GM12878 (cell line): ENCODE measurements at regions not wholly inside any gene's neighbourhood (a gene's known extent, or its start where the extent isn't known, plus 50 kb on each side); places are given as distances from the start of the nearest gene placed in this dataset.

Source experiments
- ATAC-seq: fragments of 200-7000 bp; cut with Tn5 transposase; 3 replicates; pipeline ENCODE4 v1.9.1; 2020; ENCODE audit warnings: mild to moderate bottlenecking, moderate library complexity
- BruUV-seq: library from RNA; stranded (reverse); fragments of 400-500 nt; replicated peaks from 2 replicates; lab custom pipeline; 2021; lab: Mats Ljungman, UMichigan
- CTCF ChIA-PET: fragments of 300-600 bp; sonication (Branson Sonifier 250); formaldehyde crosslinking; extraction: SDS; loops from one replicate; lab custom pipeline; 2021; ENCODE audit warnings: inconsistent platforms; lab: Yijun Ruan, JAX
- POLR2A ChIA-PET: fragments of 350-600 bp; formaldehyde crosslinking; extraction: SDS; loops from one replicate; lab custom pipeline; 2021; ENCODE audit warnings: inconsistent platforms; lab: Charles Lee
- RAD21 ChIA-PET: fragments of 300-600 bp; sonication (Branson Sonifier 250); formaldehyde crosslinking; loops from one replicate; lab custom pipeline; 2023; ENCODE audit warnings: antibody characterized with exemption; ENCODE audit not compliant: unreplicated experiment; lab: Charles Lee
- SMC1A ChIA-PET: fragments of 300-600 bp; sonication (Branson Sonifier 250); formaldehyde crosslinking; loops from one replicate; lab custom pipeline; 2023; ENCODE audit not compliant: unreplicated experiment, uncharacterized antibody; lab: Charles Lee
- DNase-seq: peaks from one replicate; pipeline ENCODE4 v3.0.0-alpha.2; 2011; ENCODE audit warnings: low read depth, low spot score
- FAIRE-seq: peaks from 3 replicates; lab custom pipeline; 2011; peaks lifted over from hg19 to GRCh38; lab: Jason Lieb, UNC
- H2AFZ ChIP-seq: 2 replicates; pipeline ENCODE4 v1.6.0; 2011; ENCODE audit warnings: low read depth, low read length, control low read depth; ENCODE audit not compliant: control insufficient read depth
- H3K27ac ChIP-seq: 2 replicates; pipeline ENCODE4 v1.5.1; 2011; ENCODE audit warnings: control low read depth; ENCODE audit not compliant: control insufficient read depth, insufficient read depth
- H3K27me3 ChIP-seq, 2 experiments: replicated peaks in 1 of 2; 2 replicates each; pipeline versions ENCODE4 v1.6.0 to v1.6.1; 2011; ENCODE audit warnings: low read length in 1 of 2; ENCODE audit not compliant: control insufficient read depth in 2 of 2, insufficient read depth in 2 of 2
- H3K36me3 ChIP-seq, 2 experiments: 2 replicates each; pipeline ENCODE4 v1.5.1; 2011; ENCODE audit warnings: low read length in 1 of 2; ENCODE audit not compliant: control insufficient read depth in 2 of 2, insufficient read depth in 2 of 2
- H3K4me1 ChIP-seq: 2 replicates; pipeline ENCODE4 v1.6.1; 2011; ENCODE audit warnings: mild to moderate bottlenecking, low read length, moderate library complexity, mixed read lengths; ENCODE audit not compliant: control insufficient read depth, insufficient read depth
- H3K4me2 ChIP-seq: 2 replicates; pipeline ENCODE4 v1.6.0; 2011; ENCODE audit warnings: control low read depth; ENCODE audit not compliant: control insufficient read depth, insufficient read depth
- H3K4me3 ChIP-seq: fragments of 200-600 bp; sonication (generic); 2 replicates; pipeline ENCODE4 v1.5.1; 2016
- H3K79me2 ChIP-seq: 2 replicates; pipeline ENCODE4 v1.6.0; 2011; ENCODE audit warnings: low read length; ENCODE audit not compliant: control insufficient read depth, insufficient read depth
- H3K9ac ChIP-seq: 2 replicates; pipeline ENCODE4 v1.8.0; 2011; ENCODE audit warnings: low read length, control low read depth, mixed read lengths; ENCODE audit not compliant: control insufficient read depth, insufficient read depth
- H3K9me3 ChIP-seq: replicated peaks from 3 replicates; pipeline ENCODE4 v1.5.1; 2011; ENCODE audit warnings: mild to moderate bottlenecking, low read length; ENCODE audit not compliant: control insufficient read depth, insufficient read depth
- H4K20me1 ChIP-seq: 2 replicates; pipeline ENCODE4 v1.6.0; 2011; ENCODE audit not compliant: control insufficient read depth, insufficient read depth
- BHLHE40 ChIP-seq, 2 experiments: fragments of 450-650 bp in 1 of 2; IDR thresholded peaks; 2 replicates each; pipeline ENCODE4 v1.6.1; 2011 to 2017; ENCODE audit warnings: low read depth in 2 of 2, borderline replicate concordance in 1 of 2, improper control_type of control experiment in 1 of 2, low read length in 1 of 2, mild to moderate bottlenecking in 1 of 2
- CEBPZ ChIP-seq: fragments of 150-350 bp; IDR thresholded peaks from 2 replicates; pipeline ENCODE4 v1.6.1; 2016; ENCODE audit warnings: low read depth, low read length
- CHD4 ChIP-seq: fragments of 200-600 bp; sonication (generic); IDR thresholded peaks from 2 replicates; pipeline ENCODE4 v1.6.1; 2016; ENCODE audit warnings: mild to moderate bottlenecking
- EP300 ChIP-seq, 2 experiments: fragments of 150-350 bp in 1 of 2; IDR thresholded peaks; 2 replicates each; pipeline ENCODE4 v1.6.1; 2011 to 2012; ENCODE audit warnings: low read depth in 2 of 2, low read length in 2 of 2, borderline replicate concordance in 1 of 2, improper control_type of control experiment in 1 of 2, inconsistent platforms in 1 of 2; ENCODE audit not compliant: control insufficient read depth in 1 of 2
- IKZF1 ChIP-seq: fragments of 450-650 bp; conservative IDR thresholded peaks from 2 replicates; pipeline ENCODE4 v1.6.1; 2017; ENCODE audit warnings: antibody characterized with exemption, mild to moderate bottlenecking
- JUNB ChIP-seq: IDR thresholded peaks from 2 replicates; pipeline ENCODE4 v1.6.1; 2016; ENCODE audit warnings: antibody characterized with exemption, mild to moderate bottlenecking
- MYC ChIP-seq: IDR thresholded peaks from 2 replicates; pipeline ENCODE4 v1.6.1; 2011; ENCODE audit warnings: mild to moderate bottlenecking, low read length, moderate library complexity, inconsistent platforms; ENCODE audit not compliant: insufficient read depth, insufficient replicate concordance, insufficient read length, severe bottlenecking
- NR2F1 ChIP-seq: fragments of 450-650 bp; conservative IDR thresholded peaks from 2 replicates; pipeline ENCODE4 v1.6.1; 2017; ENCODE audit warnings: mild to moderate bottlenecking
- POLR2A ChIP-seq: IDR thresholded peaks from 2 replicates; pipeline ENCODE4 v1.6.1; 2011; ENCODE audit warnings: low read depth, mild to moderate bottlenecking, low read length
- POLR2AphosphoS5 ChIP-seq: IDR thresholded peaks from 2 replicates; pipeline ENCODE4 v1.6.1; 2011; ENCODE audit warnings: mild to moderate bottlenecking, low read length, inconsistent platforms
- ZBTB11 ChIP-seq: fragments of 450-650 bp; formaldehyde crosslinking; IDR thresholded peaks from 2 replicates; pipeline ENCODE4 v1.5.0; 2022; ENCODE audit warnings: mild to moderate bottlenecking, missing genetic modification characterization
- WGBS: methylation state at CpG from one replicate; pipeline ENCODE4 v1.1.6; 2016; ENCODE audit warnings: low lambda C conversion rate; ENCODE audit not compliant: insufficient replicate concordance, insufficient coverage; ENCODE audit errors: missing lambda C conversion rate; 5-methylcytosine and 5-hydroxymethylcytosine counted together
- in situ Hi-C: fragments of 300-500 bp; cut with MboI; formaldehyde crosslinking; loops from 9 replicates; pipeline ENCODE4 v1.14.3; 2018; ENCODE audit warnings: mixed read lengths
- intact Hi-C: fragments of 100-400 bp; cut with micrococcal nuclease; formaldehyde crosslinking; loops from one replicate; pipeline ENCODE4 v1.14.2; 2022; ENCODE audit not compliant: unreplicated experiment
- TF ChIP-seq, protein P1 (sequence below): fragments of 450-650 bp; IDR thresholded peaks from 2 replicates; pipeline ENCODE4 v1.6.1; 2017; ENCODE audit warnings: borderline replicate concordance

DNA sequence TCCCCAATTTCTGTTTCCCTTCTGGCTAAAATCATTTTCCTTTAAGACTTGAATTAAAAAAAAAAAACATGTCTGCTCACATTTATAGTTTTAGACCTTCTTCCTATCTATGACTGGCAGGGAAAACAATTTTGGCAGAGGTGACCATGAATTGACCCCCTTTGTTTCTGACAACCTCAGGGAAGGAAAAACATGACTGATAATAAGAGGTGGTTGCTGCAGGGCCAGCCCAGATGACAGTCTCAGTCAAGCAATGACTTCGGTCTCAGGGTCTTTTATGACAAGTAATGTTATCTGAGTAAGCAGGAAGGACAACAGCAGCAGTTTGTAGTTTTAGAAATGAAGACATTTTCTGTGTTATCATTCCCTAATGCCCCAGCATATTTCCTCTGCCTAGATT is 430.9 kb downstream of the LRIG3 start:
- H2AFZ ChIP-seq, result no peak overlapping the region
- H3K36me3 ChIP-seq, result no peaks in the 10 kb centered on the region
- no peak overlapping the region for H3K4me3 ChIP-seq
- TF ChIP-seq MYC (no peak), POLR2A (no peak), EP300 (IDR thresholded peaks at IDR 0.05; ENCODE audit: borderline replicate concordance in 1 of 2, control insufficient read depth in 1 of 2, low read depth in 2 of 2, low read length in 2 of 2) (no peak), BHLHE40 (IDR thresholded peaks at IDR 0.05; ENCODE audit: borderline replicate concordance in 1 of 2, low read depth in 2 of 2, low read length in 1 of 2) (no peak), POLR2AphosphoS5 (no peak), IKZF1 (no peak), ZBTB11 (no peak), CHD4 (no peak), NR2F1 (no peak), CEBPZ (no peak), JUNB (no peak)
- TF ChIP-seq, protein P1, sequence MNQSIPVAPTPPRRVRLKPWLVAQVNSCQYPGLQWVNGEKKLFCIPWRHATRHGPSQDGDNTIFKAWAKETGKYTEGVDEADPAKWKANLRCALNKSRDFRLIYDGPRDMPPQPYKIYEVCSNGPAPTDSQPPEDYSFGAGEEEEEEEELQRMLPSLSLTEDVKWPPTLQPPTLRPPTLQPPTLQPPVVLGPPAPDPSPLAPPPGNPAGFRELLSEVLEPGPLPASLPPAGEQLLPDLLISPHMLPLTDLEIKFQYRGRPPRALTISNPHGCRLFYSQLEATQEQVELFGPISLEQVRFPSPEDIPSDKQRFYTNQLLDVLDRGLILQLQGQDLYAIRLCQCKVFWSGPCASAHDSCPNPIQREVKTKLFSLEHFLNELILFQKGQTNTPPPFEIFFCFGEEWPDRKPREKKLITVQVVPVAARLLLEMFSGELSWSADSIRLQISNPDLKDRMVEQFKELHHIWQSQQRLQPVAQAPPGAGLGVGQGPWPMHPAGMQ, result no peak
- H3K4me1 ChIP-seq, result no peaks in the 10 kb centered on the region
- H3K79me2 ChIP-seq, result no peaks in the 10 kb centered on the region
- in situ Hi-C loops, result no loop called here
- FAIRE-seq (no peak), ATAC-seq (no peak), DNase-seq (no peak)
- H3K4me2 ChIP-seq, result no peak overlapping the region
- no TSS peak for BruUV-seq
- H3K27ac ChIP-seq, result no peak overlapping the region
- H3K9me3 ChIP-seq, result no peaks in the 10 kb centered on the region
- no peaks in the 10 kb centered on the region for H4K20me1 ChIP-seq
- no peak overlapping the region for H3K9ac ChIP-seq
- POLR2A ChIA-PET, result no interaction called here
- intact Hi-C loops, result no loop called here
- SMC1A ChIA-PET, result no interaction called here
- WGBS, result 0% methylated on average over 1 of the region's 1 CpG
- RAD21 ChIA-PET, result no interaction called here
- CTCF ChIA-PET, result no interaction called here
- no peaks in the 10 kb centered on the region for H3K27me3 ChIP-seq
